SK-N-SH (cell line): ENCODE measurements at regions not wholly inside any gene's neighbourhood (a gene's known extent, or its start where the extent isn't known, plus 50 kb on each side); places are given as distances from the start of the nearest gene placed in this dataset.

ENCODE experiments used
- CTCF ChIA-PET: fragments of 300-600, 350-600 bp; formaldehyde crosslinking; extraction: SDS; loops from one replicate; lab custom pipeline; 2021; lab: Yijun Ruan, JAX
- POLR2A ChIA-PET: fragments of 350-600 bp; sonication (Branson Sonifier 250); formaldehyde crosslinking; extraction: SDS; loops from one replicate; lab custom pipeline; 2020; ENCODE audit warnings: antibody characterized with exemption, inconsistent platforms; lab: Yijun Ruan, JAX
- DNase-seq: peaks from one replicate; pipeline ENCODE4 v3.0.0; 2012
- H2AFZ ChIP-seq: fragments of 200-600 bp; sonication (generic); 2 replicates; pipeline ENCODE4 v1.8.1; 2016; ENCODE audit warnings: antibody characterized with exemption, mild to moderate bottlenecking, low read depth
- H3F3A ChIP-seq: fragments of 200-600 bp; sonication (generic); replicated peaks from 2 replicates; pipeline ENCODE3; 2016; ENCODE audit warnings: antibody characterized with exemption, mild to moderate bottlenecking; ENCODE audit not compliant: insufficient read depth
- H3K27ac ChIP-seq, 2 experiments: fragments of 200-500 bp in 1 of 2; fragments of 200-600 bp in 1 of 2; sonication (Bioruptor generic) in 1 of 2; sonication (generic), shearing (Covaris generic) in 1 of 2; 2 replicates each; pipeline versions ENCODE4 v1.5.1 to v1.6.1; 2014 to 2016; ENCODE audit warnings: low read depth in 2 of 2, inconsistent platforms in 1 of 2, low read length in 1 of 2, mild to moderate bottlenecking in 1 of 2, mixed read lengths in 1 of 2
- H3K27me3 ChIP-seq: fragments of 200-600 bp; sonication (generic), shearing (Covaris generic); 2 replicates; pipeline ENCODE4 v1.6.1; 2016; ENCODE audit warnings: mixed run types; ENCODE audit not compliant: insufficient read depth
- H3K36me3 ChIP-seq, 2 experiments: fragments of 200-500 bp in 1 of 2; fragments of 200-600 bp in 1 of 2; sonication (Bioruptor generic) in 1 of 2; sonication (generic) in 1 of 2; replicated peaks in 1 of 2; 2 replicates each; pipeline versions ENCODE3 to v1.5.1; 2014 to 2016; ENCODE audit warnings: low read length in 1 of 2, mild to moderate bottlenecking in 1 of 2; ENCODE audit not compliant: insufficient read depth in 2 of 2, control insufficient read depth in 1 of 2
- H3K4me1 ChIP-seq, 2 experiments: fragments of 200-500 bp in 1 of 2; fragments of 200-600 bp in 1 of 2; sonication (Bioruptor generic) in 1 of 2; sonication (generic), shearing (Covaris generic) in 1 of 2; 2 replicates each; pipeline versions ENCODE4 v1.5.1 to v1.6.1; 2014 to 2016; ENCODE audit warnings: low read depth in 1 of 2, low read length in 1 of 2, mixed run types in 1 of 2; ENCODE audit not compliant: insufficient read depth in 2 of 2, control insufficient read depth in 1 of 2
- H3K4me2 ChIP-seq: fragments of 200-600 bp; sonication (generic), shearing (Covaris generic); 2 replicates; pipeline ENCODE4 v1.6.1; 2017; ENCODE audit warnings: mixed run types
- H3K4me3 ChIP-seq, 2 experiments: fragments of 200-500 bp in 1 of 2; fragments of 200-600 bp in 1 of 2; sonication (Bioruptor generic) in 1 of 2; sonication (generic), shearing (Covaris generic) in 1 of 2; 2 replicates each; pipeline versions ENCODE4 v1.5.1 to v1.8.1; 2014 to 2016; ENCODE audit warnings: low read depth in 2 of 2, inconsistent platforms in 1 of 2, low read length in 1 of 2, mild to moderate bottlenecking in 1 of 2, mixed read lengths in 1 of 2, moderate library complexity in 1 of 2
- H3K79me2 ChIP-seq: fragments of 200-600 bp; sonication (generic); 2 replicates; pipeline ENCODE4 v1.8.1; 2017; ENCODE audit warnings: mild to moderate bottlenecking; ENCODE audit not compliant: insufficient read depth
- H3K9ac ChIP-seq: fragments of 200-600 bp; sonication (generic); 2 replicates; pipeline ENCODE4 v1.6.1; 2017; ENCODE audit warnings: mixed run types
- H3K9me2 ChIP-seq: fragments of 200-600 bp; sonication (generic); 2 replicates; pipeline ENCODE4 v1.6.1; 2017; ENCODE audit warnings: mixed run types
- H3K9me3 ChIP-seq: fragments of 200-600 bp; sonication (generic); 2 replicates; pipeline ENCODE4 v1.6.1; 2017; ENCODE audit warnings: mixed run types, mild to moderate bottlenecking, moderate library complexity
- H4K20me1 ChIP-seq: fragments of 200-600 bp; sonication (generic); 2 replicates; pipeline ENCODE4 v1.6.1; 2017; ENCODE audit warnings: mild to moderate bottlenecking, mixed run types; ENCODE audit not compliant: insufficient read depth
- CHD2 ChIP-seq: fragments of 150-350 bp; IDR thresholded peaks from 2 replicates; pipeline ENCODE4 v1.6.1; 2018; ENCODE audit warnings: low read length; ENCODE audit not compliant: partially characterized antibody
- CTCF ChIP-seq: fragments of 200-600 bp; sonication (generic); IDR thresholded peaks from 2 replicates; pipeline ENCODE4 v1.6.1; 2017; ENCODE audit warnings: antibody characterized with exemption, mild to moderate bottlenecking, moderate library complexity
- FOSL2 ChIP-seq: IDR thresholded peaks from 2 replicates; pipeline ENCODE4 v1.4.0; 2012; ENCODE audit warnings: low read depth, mild to moderate bottlenecking, moderate library complexity, borderline replicate concordance
- FOXJ3 ChIP-seq: sonication (generic); formaldehyde crosslinking; IDR thresholded peaks from 2 replicates; pipeline ENCODE4 v1.5.1; 2020; ENCODE audit warnings: mild to moderate bottlenecking, missing genetic modification reagents
- GABPA ChIP-seq: IDR thresholded peaks from 2 replicates; pipeline ENCODE4 v1.4.0; 2012; ENCODE audit warnings: low read depth, mild to moderate bottlenecking
- GATA2 ChIP-seq: sonication (generic); formaldehyde crosslinking; IDR thresholded peaks from 2 replicates; pipeline ENCODE4 v1.5.0; 2020; ENCODE audit warnings: mild to moderate bottlenecking, missing genetic modification reagents
- IRF3 ChIP-seq: fragments of 150-350 bp; IDR thresholded peaks from 2 replicates; pipeline ENCODE4 v1.6.1; 2016; ENCODE audit warnings: mild to moderate bottlenecking, low read depth, low read length
- MEF2A ChIP-seq: IDR thresholded peaks from 2 replicates; pipeline ENCODE4 v1.4.0; 2012; ENCODE audit warnings: low read depth, borderline replicate concordance
- NRF1 ChIP-seq: IDR thresholded peaks from 2 replicates; pipeline ENCODE4 v1.6.1; 2012; ENCODE audit warnings: low read depth, mild to moderate bottlenecking, low read length
- PBX3 ChIP-seq: IDR thresholded peaks from 2 replicates; pipeline ENCODE4; 2012
- RAD21 ChIP-seq: IDR thresholded peaks from 2 replicates; pipeline ENCODE4 v1.6.1; 2012; ENCODE audit warnings: mild to moderate bottlenecking, low read length
- REST ChIP-seq: IDR thresholded peaks from 2 replicates; pipeline ENCODE4 v1.6.1; 2012; ENCODE audit warnings: mild to moderate bottlenecking, low read depth, low read length, moderate library complexity
- SIN3A ChIP-seq: IDR thresholded peaks from 2 replicates; pipeline ENCODE4 v1.6.1; 2012; ENCODE audit warnings: low read depth, mild to moderate bottlenecking, low read length, moderate library complexity, borderline replicate concordance
- SMC3 ChIP-seq: IDR thresholded peaks from 2 replicates; pipeline ENCODE4 v1.6.1; 2012; ENCODE audit warnings: low read depth, low read length, improper control_type of control experiment
- TAF1 ChIP-seq: IDR thresholded peaks from 2 replicates; pipeline ENCODE4 v1.6.1; 2012; ENCODE audit warnings: low read depth, mild to moderate bottlenecking, low read length, moderate library complexity, borderline replicate concordance
- TEAD4 ChIP-seq: IDR thresholded peaks from 2 replicates; pipeline ENCODE4 v1.4.0; 2012; ENCODE audit warnings: mild to moderate bottlenecking, borderline replicate concordance; ENCODE audit not compliant: insufficient read depth
- USF1 ChIP-seq: IDR thresholded peaks from 2 replicates; pipeline ENCODE4 v1.4.0; 2012; ENCODE audit warnings: low read depth, borderline replicate concordance
- USF2 ChIP-seq: fragments of 150-350 bp; IDR thresholded peaks from 2 replicates; pipeline ENCODE4 v1.6.1; 2017; ENCODE audit warnings: antibody characterized with exemption, low read length, low read depth, borderline replicate concordance
- YY1 ChIP-seq: IDR thresholded peaks from 2 replicates; pipeline ENCODE4 v1.4.0; 2012; ENCODE audit warnings: low read depth, mild to moderate bottlenecking
- WGBS: methylation state at CpG from one replicate; pipeline ENCODE4 v1.1.6; 2017; ENCODE audit warnings: low lambda C conversion rate; 5-methylcytosine and 5-hydroxymethylcytosine counted together

- TF ChIP-seq PBX3 (no peak), SIN3A (no peak), TEAD4 (no peak), GATA2 (peak; percentile 54), CTCF (no peak), USF2 (no peak), REST (no peak), USF1 (no peak), IRF3 (no peak)
Observed at GRCh38 chr11:123284454-123284853, 89.4 kb upstream of the CLMP start (continued).

- H2AFZ ChIP-seq = no peak overlapping the region
- H3K79me2 ChIP-seq = no peaks in the 10 kb centered on the region
- no peak for TF ChIP-seq CHD2
- TF ChIP-seq FOXJ3 (CRISPR knock-in tag) = no peak
- TF ChIP-seq TEAD4 = no peak
- no peak for TF ChIP-seq RAD21
- TF ChIP-seq MEF2A = no peak
- no peak for TF ChIP-seq PBX3
- TF ChIP-seq SIN3A = no peak
- no peak for TF ChIP-seq USF1
- no peak for TF ChIP-seq FOSL2
- TF ChIP-seq TAF1 = no peak
- TF ChIP-seq GABPA = no peak
- no peak for TF ChIP-seq YY1
- TF ChIP-seq SMC3 = no peak
- TF ChIP-seq NRF1 = no peak
Observed at GRCh38 chr11:123282597-123282996, 87.5 kb upstream of the CLMP start.

More at GRCh38 chr11:123282597-123282996, 87.5 kb upstream of the CLMP start:
- Histone ChIP-seq H3K4me1 (peaks cover 0 to 3% of the 10 kb centered on the region in 2 experiments; a peak in 1 of 4 replicates), H4K20me1 (no peaks in the 10 kb centered on the region), H3K27ac (no peak overlapping the region), H3F3A (no peaks in the 10 kb centered on the region), H3K9me2 (no peaks in the 10 kb centered on the region), H3K4me3 (no peak overlapping the region), H3K9me3 (no peaks in the 10 kb centered on the region), H3K4me2 (no peak overlapping the region), H3K9ac (no peak overlapping the region), H3K27me3 (no peaks in the 10 kb centered on the region), H3K36me3 (no peaks in the 10 kb centered on the region)
- DNase-seq = no peak
- 86% methylated on average over 6 of the region's 6 CpGs for WGBS
- ChIA-PET CTCF (interaction anchor here (0.7 to 3.0 kb wide), 5 partner anchors 21 to 196 kb away, joined by 3 to 12 read pairs (median 4); no protein-coding TSS in a partner anchor), POLR2A (no interaction called here)
